GM12878 (cell line): ENCODE measurements at regions not wholly inside any gene's neighbourhood (a gene's known extent, or its start where the extent isn't known, plus 50 kb on each side); places are given as distances from the start of the nearest gene placed in this dataset.

Experiments
- ATAC-seq: fragments of 200-7000 bp; cut with Tn5 transposase; 3 replicates; pipeline ENCODE4 v1.9.1; 2020; ENCODE audit warnings: mild to moderate bottlenecking, moderate library complexity
- BruUV-seq: library from RNA; stranded (reverse); fragments of 400-500 nt; replicated peaks from 2 replicates; lab custom pipeline; 2021; lab: Mats Ljungman, UMichigan
- CTCF ChIA-PET: fragments of 300-600 bp; sonication (Branson Sonifier 250); formaldehyde crosslinking; extraction: SDS; loops from one replicate; lab custom pipeline; 2021; ENCODE audit warnings: inconsistent platforms; lab: Yijun Ruan, JAX
- POLR2A ChIA-PET: fragments of 350-600 bp; formaldehyde crosslinking; extraction: SDS; loops from one replicate; lab custom pipeline; 2021; ENCODE audit warnings: inconsistent platforms; lab: Charles Lee
- RAD21 ChIA-PET: fragments of 300-600 bp; sonication (Branson Sonifier 250); formaldehyde crosslinking; loops from one replicate; lab custom pipeline; 2023; ENCODE audit warnings: antibody characterized with exemption; ENCODE audit not compliant: unreplicated experiment; lab: Charles Lee
- SMC1A ChIA-PET: fragments of 300-600 bp; sonication (Branson Sonifier 250); formaldehyde crosslinking; loops from one replicate; lab custom pipeline; 2023; ENCODE audit not compliant: unreplicated experiment, uncharacterized antibody; lab: Charles Lee
- DNase-seq: peaks from one replicate; pipeline ENCODE4 v3.0.0-alpha.2; 2011; ENCODE audit warnings: low read depth, low spot score
- FAIRE-seq: peaks from 3 replicates; lab custom pipeline; 2011; peaks lifted over from hg19 to GRCh38; lab: Jason Lieb, UNC
- H2AFZ ChIP-seq: 2 replicates; pipeline ENCODE4 v1.6.0; 2011; ENCODE audit warnings: low read depth, low read length, control low read depth; ENCODE audit not compliant: control insufficient read depth
- H3K27ac ChIP-seq: 2 replicates; pipeline ENCODE4 v1.5.1; 2011; ENCODE audit warnings: control low read depth; ENCODE audit not compliant: control insufficient read depth, insufficient read depth
- H3K27me3 ChIP-seq, 2 experiments: replicated peaks in 1 of 2; 2 replicates each; pipeline versions ENCODE4 v1.6.0 to v1.6.1; 2011; ENCODE audit warnings: low read length in 1 of 2; ENCODE audit not compliant: control insufficient read depth in 2 of 2, insufficient read depth in 2 of 2
- H3K36me3 ChIP-seq, 2 experiments: 2 replicates each; pipeline ENCODE4 v1.5.1; 2011; ENCODE audit warnings: low read length in 1 of 2; ENCODE audit not compliant: control insufficient read depth in 2 of 2, insufficient read depth in 2 of 2
- H3K4me1 ChIP-seq: 2 replicates; pipeline ENCODE4 v1.6.1; 2011; ENCODE audit warnings: mild to moderate bottlenecking, low read length, moderate library complexity, mixed read lengths; ENCODE audit not compliant: control insufficient read depth, insufficient read depth
- H3K4me2 ChIP-seq: 2 replicates; pipeline ENCODE4 v1.6.0; 2011; ENCODE audit warnings: control low read depth; ENCODE audit not compliant: control insufficient read depth, insufficient read depth
- H3K4me3 ChIP-seq: fragments of 200-600 bp; sonication (generic); 2 replicates; pipeline ENCODE4 v1.5.1; 2016
- H3K79me2 ChIP-seq: 2 replicates; pipeline ENCODE4 v1.6.0; 2011; ENCODE audit warnings: low read length; ENCODE audit not compliant: control insufficient read depth, insufficient read depth
- H3K9ac ChIP-seq: 2 replicates; pipeline ENCODE4 v1.8.0; 2011; ENCODE audit warnings: low read length, control low read depth, mixed read lengths; ENCODE audit not compliant: control insufficient read depth, insufficient read depth
- H3K9me3 ChIP-seq: replicated peaks from 3 replicates; pipeline ENCODE4 v1.5.1; 2011; ENCODE audit warnings: mild to moderate bottlenecking, low read length; ENCODE audit not compliant: control insufficient read depth, insufficient read depth
- H4K20me1 ChIP-seq: 2 replicates; pipeline ENCODE4 v1.6.0; 2011; ENCODE audit not compliant: control insufficient read depth, insufficient read depth
- CEBPB ChIP-seq, 2 experiments: fragments of 150-350 bp in 1 of 2; IDR thresholded peaks; 2 replicates each; pipeline ENCODE4 v1.6.1; 2012 to 2014; ENCODE audit warnings: low read depth in 2 of 2, low read length in 2 of 2, borderline replicate concordance in 1 of 2, inconsistent platforms in 1 of 2
- CHD1 ChIP-seq: IDR thresholded peaks from 2 replicates; pipeline ENCODE4 v1.6.1; 2012; ENCODE audit warnings: low read depth, low read length, improper control_type of control experiment
- E2F8 ChIP-seq: fragments of 450-650 bp; IDR thresholded peaks from 2 replicates; pipeline ENCODE4 v1.6.1; 2018; ENCODE audit warnings: mild to moderate bottlenecking, low read depth, moderate library complexity; ENCODE audit not compliant: partially characterized antibody
- ESRRA ChIP-seq: IDR thresholded peaks from 2 replicates; pipeline ENCODE4 v1.6.1; 2012; ENCODE audit warnings: mild to moderate bottlenecking, low read length, improper control_type of control experiment
- IRF3 ChIP-seq: fragments of 450-650 bp; IDR thresholded peaks from 2 replicates; pipeline ENCODE4 v1.6.1; 2014; ENCODE audit warnings: mild to moderate bottlenecking
- KDM1A ChIP-seq: fragments of 200-600 bp; sonication (generic); IDR thresholded peaks from 2 replicates; pipeline ENCODE4 v1.6.1; 2016; ENCODE audit warnings: borderline replicate concordance
- MLLT1 ChIP-seq: fragments of 450-650 bp; IDR thresholded peaks from 2 replicates; pipeline ENCODE4 v1.6.1; 2016; ENCODE audit warnings: mild to moderate bottlenecking
- RB1 ChIP-seq: fragments of 450-650 bp; formaldehyde crosslinking; IDR thresholded peaks from 2 replicates; pipeline ENCODE4 v1.6.1; 2017; ENCODE audit warnings: mild to moderate bottlenecking, borderline replicate concordance
- RELA ChIP-seq: fragments of 450-650 bp; IDR thresholded peaks from 2 replicates; pipeline ENCODE4 v1.8.0; 2014; ENCODE audit warnings: borderline replicate concordance; ENCODE audit not compliant: partially characterized antibody
- RFX5 ChIP-seq: IDR thresholded peaks from 2 replicates; pipeline ENCODE4 v1.6.1; 2011; ENCODE audit warnings: low read depth, low read length, improper control_type of control experiment
- USF2 ChIP-seq: IDR thresholded peaks from 2 replicates; pipeline ENCODE4 v1.6.1; 2011; ENCODE audit warnings: low read depth, low read length, improper control_type of control experiment, borderline replicate concordance
- ZNF592 ChIP-seq: fragments of 450-650 bp; IDR thresholded peaks from 2 replicates; pipeline ENCODE4 v1.6.1; 2017; ENCODE audit warnings: mild to moderate bottlenecking, moderate library complexity
- WGBS: methylation state at CpG from one replicate; pipeline ENCODE4 v1.1.6; 2016; ENCODE audit warnings: low lambda C conversion rate; ENCODE audit not compliant: insufficient replicate concordance, insufficient coverage; ENCODE audit errors: missing lambda C conversion rate; 5-methylcytosine and 5-hydroxymethylcytosine counted together
- in situ Hi-C: fragments of 300-500 bp; cut with MboI; formaldehyde crosslinking; loops from 9 replicates; pipeline ENCODE4 v1.14.3; 2018; ENCODE audit warnings: mixed read lengths
- intact Hi-C: fragments of 100-400 bp; cut with micrococcal nuclease; formaldehyde crosslinking; loops from one replicate; pipeline ENCODE4 v1.14.2; 2022; ENCODE audit not compliant: unreplicated experiment

- TF ChIP-seq KDM1A, result no peak
- no peak for TF ChIP-seq ESRRA
These were observed 197.6 kb downstream of the LIPI start (continued) for GRCh38 chr21:14013056-14013603.

- no TSS peak for BruUV-seq
- H3K9ac ChIP-seq, result no peak overlapping the region
- SMC1A ChIA-PET, result no interaction called here
- CTCF ChIA-PET, result no interaction called here
- TF ChIP-seq RFX5 (no peak), IRF3 (no peak), CEBPB (IDR thresholded peaks at IDR 0.05; ENCODE audit: borderline replicate concordance in 1 of 2, low read depth in 2 of 2, low read length in 2 of 2) (no peak), USF2 (no peak), CHD1 (no peak), MLLT1 (no peak), RB1 (no peak), E2F8 (no peak), ZNF592 (no peak), RELA (no peak)
- no peaks in the 10 kb centered on the region for H4K20me1 ChIP-seq
- POLR2A ChIA-PET, result no interaction called here
- no peak for DNase-seq
- no peaks in the 10 kb centered on the region for H3K9me3 ChIP-seq
- ATAC-seq, result no peak
- H3K79me2 ChIP-seq, result no peaks in the 10 kb centered on the region
- H3K27ac ChIP-seq, result no peak overlapping the region
- WGBS, result 73% methylated on average over 8 of the region's 9 CpGs
- no peaks in the 10 kb centered on the region for H3K36me3 ChIP-seq
- no peaks in the 10 kb centered on the region for H3K4me1 ChIP-seq
- in situ Hi-C loops, result no loop called here
- H3K27me3 ChIP-seq, result no peaks in the 10 kb centered on the region
- H3K4me2 ChIP-seq, result no peak overlapping the region
- no peak overlapping the region for H2AFZ ChIP-seq
- RAD21 ChIA-PET, result no interaction called here
- intact Hi-C loops, result no loop called here
- no peak overlapping the region for H3K4me3 ChIP-seq
- FAIRE-seq, result no peak
These were observed 198.3 kb downstream of the LIPI start for GRCh38 chr21:14012409-14012808.
